WI38 (cell line): ENCODE measurements at regions not wholly inside any gene's neighbourhood (a gene's known extent, or its start where the extent isn't known, plus 50 kb on each side); places are given as distances from the start of the nearest gene placed in this dataset.
"Not testable (repeated sequence)": the region's sequence is repeated elsewhere in the genome, so short reads cannot be mapped to it uniquely, and the experiment has no call there.

Experiments
- H3K4me3 ChIP-seq: 2 replicates; pipeline ENCODE4 v1.5.1; 2011; ENCODE audit warnings: low read depth, mild to moderate bottlenecking, control low read depth, low read length
- TF ChIP-seq, protein P1 (sequence below): IDR thresholded peaks from 2 replicates; pipeline ENCODE4 v1.5.1; 2012; ENCODE audit warnings: low read depth, mild to moderate bottlenecking, control low read depth, low read length

DNA sequence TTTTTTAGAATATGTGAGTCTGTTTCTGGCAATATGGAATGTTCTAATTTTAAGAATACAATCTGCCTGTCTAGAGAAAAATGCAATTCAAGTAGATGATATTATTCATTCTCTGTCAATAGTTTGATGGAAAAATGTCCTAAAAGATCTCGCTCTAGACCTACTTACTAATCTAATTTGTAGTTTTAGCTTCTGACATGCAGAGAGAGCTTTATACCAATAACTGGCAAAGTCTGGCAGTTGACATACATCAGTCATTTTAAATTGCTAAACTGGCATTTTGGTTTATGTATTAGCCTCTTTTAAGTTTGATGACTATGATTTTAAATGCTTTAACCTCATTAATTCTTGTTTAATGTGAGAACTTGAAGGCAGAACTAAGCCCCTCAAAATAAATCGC lies 355.0 kb upstream of the CDH10 start:
- no peak overlapping the region for H3K4me3 ChIP-seq
- TF ChIP-seq, protein P1, sequence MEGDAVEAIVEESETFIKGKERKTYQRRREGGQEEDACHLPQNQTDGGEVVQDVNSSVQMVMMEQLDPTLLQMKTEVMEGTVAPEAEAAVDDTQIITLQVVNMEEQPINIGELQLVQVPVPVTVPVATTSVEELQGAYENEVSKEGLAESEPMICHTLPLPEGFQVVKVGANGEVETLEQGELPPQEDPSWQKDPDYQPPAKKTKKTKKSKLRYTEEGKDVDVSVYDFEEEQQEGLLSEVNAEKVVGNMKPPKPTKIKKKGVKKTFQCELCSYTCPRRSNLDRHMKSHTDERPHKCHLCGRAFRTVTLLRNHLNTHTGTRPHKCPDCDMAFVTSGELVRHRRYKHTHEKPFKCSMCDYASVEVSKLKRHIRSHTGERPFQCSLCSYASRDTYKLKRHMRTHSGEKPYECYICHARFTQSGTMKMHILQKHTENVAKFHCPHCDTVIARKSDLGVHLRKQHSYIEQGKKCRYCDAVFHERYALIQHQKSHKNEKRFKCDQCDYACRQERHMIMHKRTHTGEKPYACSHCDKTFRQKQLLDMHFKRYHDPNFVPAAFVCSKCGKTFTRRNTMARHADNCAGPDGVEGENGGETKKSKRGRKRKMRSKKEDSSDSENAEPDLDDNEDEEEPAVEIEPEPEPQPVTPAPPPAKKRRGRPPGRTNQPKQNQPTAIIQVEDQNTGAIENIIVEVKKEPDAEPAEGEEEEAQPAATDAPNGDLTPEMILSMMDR = no peak

DNA sequence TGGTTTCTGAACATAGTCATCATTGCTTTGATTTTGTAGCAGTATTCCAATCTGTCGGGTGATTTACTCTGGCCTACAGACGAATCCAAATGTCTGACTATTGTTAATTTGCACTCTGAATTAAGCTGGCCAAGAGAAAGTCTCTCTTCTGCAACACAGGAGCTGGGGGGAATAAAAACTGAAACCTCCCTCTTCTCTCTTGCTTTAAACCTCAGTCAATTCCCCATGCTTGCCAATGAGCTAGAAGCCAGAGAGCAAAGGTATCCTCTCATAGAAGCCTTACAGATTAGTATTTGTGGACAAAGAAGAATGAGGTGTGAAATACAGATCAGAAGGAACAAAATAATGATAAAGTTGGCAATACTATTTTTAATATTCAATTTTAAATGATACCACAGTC lies 353.9 kb upstream of the CDH10 start:
- H3K4me3 ChIP-seq = no peak overlapping the region
- TF ChIP-seq, protein P1 = no peak

DNA sequence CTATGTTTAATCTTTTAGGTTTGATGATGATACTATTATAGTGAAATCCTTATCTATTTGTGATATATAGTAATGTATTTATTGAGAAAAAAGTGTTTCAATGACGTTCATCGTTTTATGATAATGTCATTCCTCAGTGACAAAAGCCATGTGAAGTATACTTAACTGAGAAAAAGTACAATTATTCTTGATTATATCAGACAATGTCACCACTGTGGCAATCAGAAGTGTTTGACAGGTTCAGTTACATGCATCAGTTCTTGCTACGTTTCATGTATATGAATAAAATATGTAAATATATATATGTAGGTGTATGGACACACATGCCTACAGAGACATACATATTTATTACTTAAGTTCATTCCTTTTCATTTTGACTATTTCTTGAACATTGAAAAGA lies 341.5 kb upstream of the CDH10 start:
- TF ChIP-seq, protein P1 = no peak
- H3K4me3 ChIP-seq = no peak overlapping the region

DNA sequence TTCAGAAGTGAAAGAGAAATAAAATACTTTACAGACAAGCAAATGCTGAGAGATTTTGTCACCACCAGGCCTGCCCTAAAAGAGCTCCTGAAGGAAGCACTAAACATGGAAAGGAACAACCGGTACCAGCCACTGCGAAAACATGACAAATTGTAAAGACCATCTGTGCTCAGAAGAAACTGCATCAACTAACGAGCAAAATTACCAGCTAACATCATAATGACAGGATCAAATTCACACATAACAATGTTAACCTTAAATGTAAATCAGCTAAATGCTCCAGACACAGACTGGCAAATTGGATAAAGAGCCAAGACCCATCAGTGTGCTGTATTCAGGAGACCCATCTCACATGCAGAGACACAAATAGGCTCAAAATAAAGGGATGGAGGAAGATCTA lies 333.8 kb upstream of the CDH10 start:
- H3K4me3 ChIP-seq = not testable (repeated sequence)

DNA sequence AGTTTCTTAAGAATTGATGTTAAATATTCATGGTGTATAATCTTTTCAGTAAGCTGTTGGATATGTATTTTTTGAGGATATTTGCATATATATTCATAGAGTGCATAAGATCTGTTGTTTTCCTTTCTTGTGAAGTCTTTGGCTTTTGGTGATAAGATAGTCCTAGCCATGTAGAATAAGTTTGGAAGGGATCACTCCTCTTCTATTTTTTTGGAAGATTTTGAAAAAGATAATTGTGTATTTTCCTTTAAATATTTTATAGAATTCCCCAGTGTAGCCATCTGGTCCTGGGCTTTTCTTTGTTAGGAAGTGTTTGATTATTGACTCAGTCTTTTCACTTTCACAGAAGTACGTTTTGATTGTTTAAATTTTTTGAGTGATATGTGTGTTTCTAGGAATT lies 318.8 kb upstream of the CDH10 start:
- TF ChIP-seq, protein P1 = no peak
- no peak overlapping the region for H3K4me3 ChIP-seq

DNA sequence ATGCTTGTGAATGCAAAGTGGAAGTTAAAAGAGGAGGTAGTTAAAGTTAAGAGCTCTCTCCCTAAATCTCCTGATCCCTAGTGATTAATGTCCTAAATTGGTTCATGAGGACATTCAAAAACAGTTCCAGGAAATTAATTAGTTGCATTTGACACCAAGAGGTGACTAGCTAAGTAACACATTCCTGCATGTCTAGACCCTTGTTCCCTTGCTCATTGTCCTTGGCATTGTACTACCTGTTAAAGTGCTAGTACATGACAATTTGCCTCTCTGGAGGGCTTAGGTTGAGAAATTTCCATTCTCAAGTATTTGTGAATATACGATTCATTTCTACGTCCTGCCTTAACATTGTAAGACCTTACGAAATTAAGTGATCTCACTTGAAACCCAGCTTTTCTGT lies 278.6 kb upstream of the CDH10 start:
- H3K4me3 ChIP-seq = no peak overlapping the region
- TF ChIP-seq, protein P1 = no peak

DNA sequence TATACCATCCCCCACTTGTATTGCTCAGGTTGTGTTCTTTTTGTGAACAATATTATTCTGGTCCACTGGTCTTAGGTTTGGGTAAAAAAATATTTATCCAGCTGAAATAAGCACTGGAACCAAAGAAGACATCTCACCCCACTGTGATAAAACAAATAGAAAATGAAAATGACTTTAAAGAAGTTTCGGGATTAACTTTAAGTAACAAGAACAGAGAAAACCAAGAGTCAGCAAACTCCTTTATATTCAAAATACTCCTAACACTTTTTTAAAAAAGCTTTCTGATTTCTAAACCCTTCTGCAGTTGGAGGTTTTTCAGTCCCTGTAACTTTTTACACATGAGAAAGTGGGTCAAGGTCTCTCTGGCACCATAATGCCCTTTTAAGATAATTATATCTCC lies 273.9 kb upstream of the CDH10 start:
- H3K4me3 ChIP-seq = no peak overlapping the region
- TF ChIP-seq, protein P1 = no peak

DNA sequence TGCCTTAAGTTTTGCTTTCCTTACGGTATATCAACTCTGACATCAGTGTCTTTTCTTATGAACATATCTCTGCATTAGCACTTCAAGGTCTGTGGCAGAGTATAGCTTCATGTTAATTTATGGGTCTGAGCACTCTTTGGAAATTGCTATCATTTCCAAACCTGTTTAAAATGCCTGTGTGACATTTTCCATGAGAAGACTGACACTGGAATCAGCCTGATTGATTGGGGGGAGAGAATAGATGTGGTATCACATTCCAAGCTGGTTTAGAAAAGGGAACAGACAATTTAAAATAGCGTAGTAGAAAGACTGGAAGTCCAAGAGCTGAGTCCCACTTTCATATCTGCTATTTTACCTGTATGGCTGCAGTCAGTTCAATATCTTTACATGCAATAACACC lies 272.1 kb upstream of the CDH10 start:
- TF ChIP-seq, protein P1 = no peak
- H3K4me3 ChIP-seq = no peak overlapping the region
